SK-N-SH (cell line): ENCODE measurements at regions not wholly inside any gene's neighbourhood (a gene's known extent, or its start where the extent isn't known, plus 50 kb on each side); places are given as distances from the start of the nearest gene placed in this dataset.

Source experiments
- CTCF ChIA-PET: fragments of 300-600, 350-600 bp; formaldehyde crosslinking; extraction: SDS; loops from one replicate; lab custom pipeline; 2021; lab: Yijun Ruan, JAX
- POLR2A ChIA-PET: fragments of 350-600 bp; sonication (Branson Sonifier 250); formaldehyde crosslinking; extraction: SDS; loops from one replicate; lab custom pipeline; 2020; ENCODE audit warnings: antibody characterized with exemption, inconsistent platforms; lab: Yijun Ruan, JAX
- DNase-seq: peaks from one replicate; pipeline ENCODE4 v3.0.0; 2012
- H2AFZ ChIP-seq: fragments of 200-600 bp; sonication (generic); 2 replicates; pipeline ENCODE4 v1.8.1; 2016; ENCODE audit warnings: antibody characterized with exemption, mild to moderate bottlenecking, low read depth
- H3F3A ChIP-seq: fragments of 200-600 bp; sonication (generic); replicated peaks from 2 replicates; pipeline ENCODE3; 2016; ENCODE audit warnings: antibody characterized with exemption, mild to moderate bottlenecking; ENCODE audit not compliant: insufficient read depth
- H3K27ac ChIP-seq, 2 experiments: fragments of 200-500 bp in 1 of 2; fragments of 200-600 bp in 1 of 2; sonication (Bioruptor generic) in 1 of 2; sonication (generic), shearing (Covaris generic) in 1 of 2; 2 replicates each; pipeline versions ENCODE4 v1.5.1 to v1.6.1; 2014 to 2016; ENCODE audit warnings: low read depth in 2 of 2, inconsistent platforms in 1 of 2, low read length in 1 of 2, mild to moderate bottlenecking in 1 of 2, mixed read lengths in 1 of 2
- H3K27me3 ChIP-seq: fragments of 200-600 bp; sonication (generic), shearing (Covaris generic); 2 replicates; pipeline ENCODE4 v1.6.1; 2016; ENCODE audit warnings: mixed run types; ENCODE audit not compliant: insufficient read depth
- H3K36me3 ChIP-seq, 2 experiments: fragments of 200-500 bp in 1 of 2; fragments of 200-600 bp in 1 of 2; sonication (Bioruptor generic) in 1 of 2; sonication (generic) in 1 of 2; replicated peaks in 1 of 2; 2 replicates each; pipeline versions ENCODE3 to v1.5.1; 2014 to 2016; ENCODE audit warnings: low read length in 1 of 2, mild to moderate bottlenecking in 1 of 2; ENCODE audit not compliant: insufficient read depth in 2 of 2, control insufficient read depth in 1 of 2
- H3K4me1 ChIP-seq, 2 experiments: fragments of 200-500 bp in 1 of 2; fragments of 200-600 bp in 1 of 2; sonication (Bioruptor generic) in 1 of 2; sonication (generic), shearing (Covaris generic) in 1 of 2; 2 replicates each; pipeline versions ENCODE4 v1.5.1 to v1.6.1; 2014 to 2016; ENCODE audit warnings: low read depth in 1 of 2, low read length in 1 of 2, mixed run types in 1 of 2; ENCODE audit not compliant: insufficient read depth in 2 of 2, control insufficient read depth in 1 of 2
- H3K4me2 ChIP-seq: fragments of 200-600 bp; sonication (generic), shearing (Covaris generic); 2 replicates; pipeline ENCODE4 v1.6.1; 2017; ENCODE audit warnings: mixed run types
- H3K4me3 ChIP-seq, 2 experiments: fragments of 200-500 bp in 1 of 2; fragments of 200-600 bp in 1 of 2; sonication (Bioruptor generic) in 1 of 2; sonication (generic), shearing (Covaris generic) in 1 of 2; 2 replicates each; pipeline versions ENCODE4 v1.5.1 to v1.8.1; 2014 to 2016; ENCODE audit warnings: low read depth in 2 of 2, inconsistent platforms in 1 of 2, low read length in 1 of 2, mild to moderate bottlenecking in 1 of 2, mixed read lengths in 1 of 2, moderate library complexity in 1 of 2
- H3K79me2 ChIP-seq: fragments of 200-600 bp; sonication (generic); 2 replicates; pipeline ENCODE4 v1.8.1; 2017; ENCODE audit warnings: mild to moderate bottlenecking; ENCODE audit not compliant: insufficient read depth
- H3K9ac ChIP-seq: fragments of 200-600 bp; sonication (generic); 2 replicates; pipeline ENCODE4 v1.6.1; 2017; ENCODE audit warnings: mixed run types
- H3K9me2 ChIP-seq: fragments of 200-600 bp; sonication (generic); 2 replicates; pipeline ENCODE4 v1.6.1; 2017; ENCODE audit warnings: mixed run types
- H3K9me3 ChIP-seq: fragments of 200-600 bp; sonication (generic); 2 replicates; pipeline ENCODE4 v1.6.1; 2017; ENCODE audit warnings: mixed run types, mild to moderate bottlenecking, moderate library complexity
- H4K20me1 ChIP-seq: fragments of 200-600 bp; sonication (generic); 2 replicates; pipeline ENCODE4 v1.6.1; 2017; ENCODE audit warnings: mild to moderate bottlenecking, mixed run types; ENCODE audit not compliant: insufficient read depth
- CHD2 ChIP-seq: fragments of 150-350 bp; IDR thresholded peaks from 2 replicates; pipeline ENCODE4 v1.6.1; 2018; ENCODE audit warnings: low read length; ENCODE audit not compliant: partially characterized antibody
- ELF1 ChIP-seq: IDR thresholded peaks from 2 replicates; pipeline ENCODE4 v1.4.0; 2012
- EP300 ChIP-seq, 2 experiments: IDR thresholded peaks; 2 replicates each; pipeline versions ENCODE4 v1.4.0 to v1.6.1; 2012; ENCODE audit warnings: borderline replicate concordance in 1 of 2, low read depth in 1 of 2, low read length in 1 of 2
- EZH2phosphoT487 ChIP-seq: fragments of 200-600 bp; sonication (generic); IDR thresholded peaks from 2 replicates; pipeline ENCODE4 v1.6.1; 2017; ENCODE audit warnings: low read depth, mixed run types, mild to moderate bottlenecking, antibody characterized with exemption, moderate library complexity, borderline replicate concordance
- FOXM1 ChIP-seq: IDR thresholded peaks from 2 replicates; pipeline ENCODE4 v1.4.0; 2012; ENCODE audit warnings: low read depth, mild to moderate bottlenecking
- GATA2 ChIP-seq: sonication (generic); formaldehyde crosslinking; IDR thresholded peaks from 2 replicates; pipeline ENCODE4 v1.5.0; 2020; ENCODE audit warnings: mild to moderate bottlenecking, missing genetic modification reagents
- MXI1 ChIP-seq: IDR thresholded peaks from 2 replicates; pipeline ENCODE4 v1.6.1; 2012; ENCODE audit warnings: mild to moderate bottlenecking, low read depth, low read length, improper control_type of control experiment
- NFIC ChIP-seq: IDR thresholded peaks from 2 replicates; pipeline ENCODE4 v1.4.0; 2012; ENCODE audit warnings: borderline replicate concordance
- NRF1 ChIP-seq: IDR thresholded peaks from 2 replicates; pipeline ENCODE4 v1.6.1; 2012; ENCODE audit warnings: low read depth, mild to moderate bottlenecking, low read length
- PBX3 ChIP-seq: IDR thresholded peaks from 2 replicates; pipeline ENCODE4; 2012
- POLR2AphosphoS5 ChIP-seq: IDR thresholded peaks from 2 replicates; pipeline ENCODE4 v1.6.1; 2012; ENCODE audit warnings: low read depth, low read length
- RAD21 ChIP-seq: IDR thresholded peaks from 2 replicates; pipeline ENCODE4 v1.6.1; 2012; ENCODE audit warnings: mild to moderate bottlenecking, low read length
- RFX5 ChIP-seq: IDR thresholded peaks from 2 replicates; pipeline ENCODE4 v1.6.1; 2012; ENCODE audit warnings: mild to moderate bottlenecking, improper control_type of control experiment, low read length
- SMC3 ChIP-seq: IDR thresholded peaks from 2 replicates; pipeline ENCODE4 v1.6.1; 2012; ENCODE audit warnings: low read depth, low read length, improper control_type of control experiment
- TAF1 ChIP-seq: IDR thresholded peaks from 2 replicates; pipeline ENCODE4 v1.6.1; 2012; ENCODE audit warnings: low read depth, mild to moderate bottlenecking, low read length, moderate library complexity, borderline replicate concordance
- ZBTB33 ChIP-seq: IDR thresholded peaks from 2 replicates; pipeline ENCODE4 v1.4.0; 2012; ENCODE audit warnings: low read depth, borderline replicate concordance
- WGBS: methylation state at CpG from one replicate; pipeline ENCODE4 v1.1.6; 2017; ENCODE audit warnings: low lambda C conversion rate; 5-methylcytosine and 5-hydroxymethylcytosine counted together

DNA sequence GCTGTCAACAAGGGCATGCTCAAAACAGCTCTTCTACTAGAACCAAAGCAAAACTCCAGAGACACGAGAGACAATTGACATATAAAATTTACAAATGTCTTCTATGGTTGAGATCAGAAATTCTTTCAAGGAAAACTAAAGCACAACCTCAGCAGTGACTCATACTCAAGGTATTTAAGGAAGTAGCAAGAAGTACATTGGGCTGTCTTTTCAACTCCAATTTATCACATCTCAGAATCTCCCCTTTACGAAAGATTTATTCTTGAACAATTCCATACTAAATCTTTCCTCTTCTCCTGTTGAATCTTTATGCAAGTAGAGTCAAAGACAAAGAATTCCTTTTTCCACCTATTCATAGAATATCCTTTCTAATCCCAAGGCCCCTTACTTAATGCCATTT is 324.0 kb downstream of the IRS1 start (continued):
- TF ChIP-seq RFX5 (no peak), ELF1 (peak; percentile 47; the same call in 1 of the 2 replicates), SMC3 (no peak), EZH2phosphoT487 (no peak), EP300 (IDR thresholded peaks at IDR 0.05; ENCODE audit: borderline replicate concordance in 1 of 2, low read depth in 1 of 2, low read length in 1 of 2) (peak in 1 of 2 experiments; percentile 69; a peak in 1 of 4 replicates), TAF1 (no peak), PBX3 (peak; percentile 91), POLR2AphosphoS5 (no peak)

DNA sequence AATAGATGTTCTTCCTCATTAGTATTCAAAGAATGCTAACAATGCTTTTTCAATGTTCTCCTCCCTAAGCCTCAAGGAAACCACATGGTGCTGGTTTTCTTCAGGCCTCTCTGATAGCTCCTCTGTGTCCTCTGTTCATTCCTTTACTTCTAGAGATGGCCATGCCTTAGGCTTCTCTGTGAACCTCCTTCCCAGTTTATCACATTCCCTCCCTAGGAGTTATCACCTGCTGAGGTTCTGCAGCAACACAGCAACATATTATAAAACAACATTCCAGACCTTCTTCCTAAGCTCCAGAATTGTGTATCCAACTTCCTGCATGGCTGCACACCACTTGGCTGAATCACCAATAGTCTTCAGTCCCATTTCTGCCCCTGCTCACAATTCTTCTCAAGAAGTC is 325.5 kb downstream of the IRS1 start:
- H4K20me1 ChIP-seq, result no peaks in the 10 kb centered on the region
- POLR2A ChIA-PET, result no interaction called here
- peaks cover 0 to 22% of the 10 kb centered on the region in 2 experiments; a peak in 3 of 4 replicates for H3K4me1 ChIP-seq
- H3K9me3 ChIP-seq, result no peaks in the 10 kb centered on the region
- no peaks in the 10 kb centered on the region for H3K79me2 ChIP-seq
- no peak overlapping the region for H3K9ac ChIP-seq
- CTCF ChIA-PET, result no interaction called here
- H3K36me3 ChIP-seq, result no peaks in the 10 kb centered on the region
- H3K27me3 ChIP-seq, result no peaks in the 10 kb centered on the region
- DNase-seq, result no peak
- TF ChIP-seq MXI1 (no peak), SMC3 (no peak), ZBTB33 (no peak), NFIC (no peak)
- no peak overlapping the region for H3K4me2 ChIP-seq
- no peak overlapping the region for H3K27ac ChIP-seq
- no peak overlapping the region for H3K4me3 ChIP-seq
- no peaks in the 10 kb centered on the region for H3K9me2 ChIP-seq
- H3F3A ChIP-seq, result peaks cover 25% of the 10 kb centered on the region
- H2AFZ ChIP-seq, result no peak overlapping the region

GRCh38 chr2:226471987-226472470 is 327.6 kb downstream of the IRS1 start:
- no peak overlapping the region for H3K4me3 ChIP-seq
- H3F3A ChIP-seq, result peaks cover 19% of the 10 kb centered on the region
- TF ChIP-seq SMC3 (no peak), MXI1 (no peak), RAD21 (no peak), EZH2phosphoT487 (no peak), GATA2 (CRISPR knock-in tag) (no peak), NRF1 (no peak), ZBTB33 (no peak), FOXM1 (no peak), CHD2 (no peak)
- CTCF ChIA-PET, result interaction anchor here (1.1 kb wide), 1 partner anchor 24 kb away, joined by 3 read pairs; no protein-coding TSS in a partner anchor
- H2AFZ ChIP-seq, result no peak overlapping the region
- no peaks in the 10 kb centered on the region for H3K36me3 ChIP-seq
- POLR2A ChIA-PET, result no interaction called here
- no peak overlapping the region for H3K27ac ChIP-seq
- no peak for DNase-seq
- 24% methylated on average over 2 of the region's 2 CpGs for WGBS
- H3K4me2 ChIP-seq, result no peak overlapping the region
- H3K9ac ChIP-seq, result no peak overlapping the region
- H3K9me3 ChIP-seq, result no peaks in the 10 kb centered on the region
- H3K4me1 ChIP-seq, result peaks cover 0 to 9% of the 10 kb centered on the region in 2 experiments; a peak in 1 of 4 replicates
- H4K20me1 ChIP-seq, result no peaks in the 10 kb centered on the region
- H3K9me2 ChIP-seq, result no peaks in the 10 kb centered on the region
- H3K27me3 ChIP-seq, result no peaks in the 10 kb centered on the region
- H3K79me2 ChIP-seq, result no peaks in the 10 kb centered on the region
